ENCODE measurements at regions not wholly inside any gene's neighbourhood (a gene's known extent, or its start where the extent isn't known, plus 50 kb on each side); places are given as distances from the start of the nearest gene placed in this dataset.

GRCh38 chr6:23380465-23380864 lies 745.5 kb upstream of the NRSN1 start:
- no peaks in the 10 kb centered on the region for H3K9me3 ChIP-seq (ENCODE audit: low read depth)
- H3K9ac ChIP-seq: no peak overlapping the region
- no peaks in the 10 kb centered on the region for H3K36me3 ChIP-seq
- no peak for DNase-seq (ENCODE audit: low spot score)
- Mint-ChIP-seq H3K27ac (no peak overlapping the region), H3K36me3 (no peaks in the 10 kb centered on the region), H3K27me3 (ENCODE audit: insufficient read depth, low read depth) (no peaks in the 10 kb centered on the region), H3K4me3 (no peak overlapping the region), H3K4me1 (no peaks in the 10 kb centered on the region), H3K9me3 (no peaks in the 10 kb centered on the region)
- no peaks in the 10 kb centered on the region for H3F3A ChIP-seq (ENCODE audit: low read depth)
- no peak overlapping the region for H2AFZ ChIP-seq (replicated peaks)
- H3K4me1 ChIP-seq: no peaks in the 10 kb centered on the region
- H3K4me2 ChIP-seq: no peak overlapping the region
- no peaks in the 10 kb centered on the region for H3K79me2 ChIP-seq (ENCODE audit: low read depth)
- TF ChIP-seq EZH2phosphoT487 (IDR thresholded peaks at IDR 0.05) (no peak), EZH2 (IDR thresholded peaks at IDR 0.05) (no peak), CTCF (IDR thresholded peaks at IDR 0.05) (no peak)
- H3K27ac ChIP-seq: no peak overlapping the region
- no peak overlapping the region for H3K4me3 ChIP-seq
- no peaks in the 10 kb centered on the region for H4K20me1 ChIP-seq (ENCODE audit: low read depth)
- no peaks in the 10 kb centered on the region for H3K27me3 ChIP-seq

GRCh38 chr6:23388086-23388783 lies 737.8 kb upstream of the NRSN1 start:
- no peak overlapping the region for H3K27ac Mint-ChIP-seq
- no peak overlapping the region for H3K4me3 ChIP-seq
- DNase-seq (ENCODE audit: low spot score): no peak
- TF ChIP-seq EZH2 (IDR thresholded peaks at IDR 0.05) (no peak), CTCF (IDR thresholded peaks at IDR 0.05) (no peak), EZH2phosphoT487 (IDR thresholded peaks at IDR 0.05) (no peak)
- H3K9me3 ChIP-seq (ENCODE audit: low read depth): no peaks in the 10 kb centered on the region
- no peak overlapping the region for H3K9ac ChIP-seq
- H3K27me3 Mint-ChIP-seq (ENCODE audit: insufficient read depth, low read depth): no peaks in the 10 kb centered on the region
- H3F3A ChIP-seq (ENCODE audit: low read depth): no peaks in the 10 kb centered on the region
- no peaks in the 10 kb centered on the region for H3K9me3 Mint-ChIP-seq
- H3K4me1 Mint-ChIP-seq: peaks cover 3% of the 10 kb centered on the region
- no peaks in the 10 kb centered on the region for H3K4me1 ChIP-seq
- H4K20me1 ChIP-seq (ENCODE audit: low read depth): no peaks in the 10 kb centered on the region
- H3K27me3 ChIP-seq: no peaks in the 10 kb centered on the region
- no peaks in the 10 kb centered on the region for H3K36me3 Mint-ChIP-seq
- H3K4me3 Mint-ChIP-seq: no peak overlapping the region
- no peaks in the 10 kb centered on the region for H3K36me3 ChIP-seq
- no peak overlapping the region for H3K4me2 ChIP-seq
- no peak overlapping the region for H3K27ac ChIP-seq
- no peaks in the 10 kb centered on the region for H3K79me2 ChIP-seq (ENCODE audit: low read depth)
- H2AFZ ChIP-seq (replicated peaks): no peak overlapping the region

- H3K4me2 ChIP-seq: no peak overlapping the region
- H3K27me3 Mint-ChIP-seq (ENCODE audit: insufficient read depth, low read depth): no peaks in the 10 kb centered on the region
- H3K36me3 Mint-ChIP-seq: no peaks in the 10 kb centered on the region
- H3F3A ChIP-seq (ENCODE audit: low read depth): no peaks in the 10 kb centered on the region
- H3K4me3 ChIP-seq: no peak overlapping the region
- no peaks in the 10 kb centered on the region for H3K79me2 ChIP-seq (ENCODE audit: low read depth)
- no peaks in the 10 kb centered on the region for H3K27me3 ChIP-seq
- no peak overlapping the region for H3K27ac ChIP-seq
- peaks cover 7% of the 10 kb centered on the region for H3K4me1 Mint-ChIP-seq
- H3K9me3 ChIP-seq (ENCODE audit: low read depth): no peaks in the 10 kb centered on the region
- H3K9ac ChIP-seq: no peak overlapping the region
- H3K36me3 ChIP-seq: no peaks in the 10 kb centered on the region
- no peaks in the 10 kb centered on the region for H3K9me3 Mint-ChIP-seq
- H3K27ac Mint-ChIP-seq: no peak overlapping the region
- H4K20me1 ChIP-seq (ENCODE audit: low read depth): no peaks in the 10 kb centered on the region
- no peak for TF ChIP-seq EZH2phosphoT487 (IDR thresholded peaks at IDR 0.05)
- no peak for TF ChIP-seq CTCF (IDR thresholded peaks at IDR 0.05)
- no peak for TF ChIP-seq EZH2 (IDR thresholded peaks at IDR 0.05)
- no peak overlapping the region for H2AFZ ChIP-seq (replicated peaks)
- H3K4me3 Mint-ChIP-seq: no peak overlapping the region
- no peak for DNase-seq (ENCODE audit: low spot score)
- H3K4me1 ChIP-seq: no peaks in the 10 kb centered on the region
These were observed 736.6 kb upstream of the NRSN1 start for GRCh38 chr6:23389386-23389785.

All from neural progenitor cell (in vitro differentiated cells).